HEK293T (cell line): ENCODE measurements at regions not wholly inside any gene's neighbourhood (a gene's known extent, or its start where the extent isn't known, plus 50 kb on each side); places are given as distances from the start of the nearest gene placed in this dataset.

Experiments used
- CTCF ChIA-PET: fragments of 350-600 bp; formaldehyde crosslinking; extraction: SDS; loops from one replicate; lab custom pipeline; 2021; ENCODE audit warnings: antibody characterized with exemption, inconsistent platforms; lab: Yijun Ruan, JAX
- POLR2A ChIA-PET: fragments of 350-600 bp; formaldehyde crosslinking; extraction: SDS; loops from one replicate; lab custom pipeline; 2020; ENCODE audit warnings: antibody characterized with exemption, inconsistent platforms; lab: Yijun Ruan, JAX
- DNase-seq: peaks from one replicate; pipeline ENCODE4 v3.0.0; 2012; ENCODE audit warnings: mixed read lengths; ENCODE audit errors: extremely low spot score
- ARNT ChIP-seq: fragments of 450-650 bp; IDR thresholded peaks from 2 replicates; pipeline ENCODE4 v1.6.1; 2017; ENCODE audit warnings: mild to moderate bottlenecking
- BHLHE40 ChIP-seq: fragments of 450-650 bp; IDR thresholded peaks from 2 replicates; pipeline ENCODE4 v1.6.1; 2016; ENCODE audit warnings: mild to moderate bottlenecking, moderate library complexity, borderline replicate concordance
- CTBP1 ChIP-seq: fragments of 450-650 bp; IDR thresholded peaks from 2 replicates; pipeline ENCODE4 v1.6.1; 2016; ENCODE audit warnings: borderline replicate concordance
- ELF4 ChIP-seq: fragments of 450-650 bp; IDR thresholded peaks from 2 replicates; pipeline ENCODE4 v1.6.1; 2017; ENCODE audit warnings: antibody characterized with exemption
- FOXA1 ChIP-seq: fragments of 450-650 bp; IDR thresholded peaks from 2 replicates; pipeline ENCODE4 v1.6.1; 2016; ENCODE audit warnings: mild to moderate bottlenecking
- FOXK2 ChIP-seq: fragments of 450-650 bp; IDR thresholded peaks from 2 replicates; pipeline ENCODE4 v1.6.1; 2016; ENCODE audit warnings: mild to moderate bottlenecking
- FOXM1 ChIP-seq: fragments of 450-650 bp; IDR thresholded peaks from 2 replicates; pipeline ENCODE4 v1.6.1; 2017; ENCODE audit warnings: mild to moderate bottlenecking, borderline replicate concordance
- HDGF ChIP-seq: fragments of 450-650 bp; IDR thresholded peaks from 2 replicates; pipeline ENCODE4 v1.6.1; 2017; ENCODE audit warnings: antibody characterized with exemption, borderline replicate concordance
- L3MBTL2 ChIP-seq: fragments of 450-650 bp; conservative IDR thresholded peaks from 2 replicates; pipeline ENCODE4 v1.6.1; 2016; ENCODE audit warnings: mild to moderate bottlenecking
- LEF1 ChIP-seq: fragments of 450-650 bp; IDR thresholded peaks from 2 replicates; pipeline ENCODE4 v1.6.1; 2017; ENCODE audit warnings: mild to moderate bottlenecking, borderline replicate concordance
- NFRKB ChIP-seq: fragments of 450-650 bp; IDR thresholded peaks from 2 replicates; pipeline ENCODE4 v1.6.1; 2016; ENCODE audit warnings: mild to moderate bottlenecking, moderate library complexity
- SP1 ChIP-seq: fragments of 450-650 bp; IDR thresholded peaks from 2 replicates; pipeline ENCODE4 v1.6.1; 2017
- SUZ12 ChIP-seq: fragments of 450-650 bp; IDR thresholded peaks from 2 replicates; pipeline ENCODE4 v1.6.1; 2016; ENCODE audit warnings: mild to moderate bottlenecking
- TARDBP ChIP-seq: fragments of 450-650 bp; IDR thresholded peaks from 2 replicates; pipeline ENCODE4 v1.6.1; 2016
- ZNF384 ChIP-seq: fragments of 450-650 bp; IDR thresholded peaks from 2 replicates; pipeline ENCODE4 v1.6.1; 2016
- TF ChIP-seq, protein P1 (sequence below): fragments of 450-650 bp; IDR thresholded peaks from 2 replicates; pipeline ENCODE4 v1.6.1; 2016

- ChIA-PET CTCF (no interaction called here), POLR2A (no interaction called here)
- TF ChIP-seq FOXA1, result no peak
- TF ChIP-seq SUZ12, result no peak
- TF ChIP-seq L3MBTL2, result no peak
- TF ChIP-seq, protein P1, sequence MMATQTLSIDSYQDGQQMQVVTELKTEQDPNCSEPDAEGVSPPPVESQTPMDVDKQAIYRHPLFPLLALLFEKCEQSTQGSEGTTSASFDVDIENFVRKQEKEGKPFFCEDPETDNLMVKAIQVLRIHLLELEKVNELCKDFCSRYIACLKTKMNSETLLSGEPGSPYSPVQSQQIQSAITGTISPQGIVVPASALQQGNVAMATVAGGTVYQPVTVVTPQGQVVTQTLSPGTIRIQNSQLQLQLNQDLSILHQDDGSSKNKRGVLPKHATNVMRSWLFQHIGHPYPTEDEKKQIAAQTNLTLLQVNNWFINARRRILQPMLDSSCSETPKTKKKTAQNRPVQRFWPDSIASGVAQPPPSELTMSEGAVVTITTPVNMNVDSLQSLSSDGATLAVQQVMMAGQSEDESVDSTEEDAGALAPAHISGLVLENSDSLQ, result no peak
- no peak for TF ChIP-seq NFRKB
- TF ChIP-seq CTBP1, result no peak
- TF ChIP-seq SP1, result no peak
- TF ChIP-seq FOXM1, result no peak
- no peak for DNase-seq
Measured at GRCh38 chr4:1463088-1463926, 57.1 kb upstream of the NKX1-1 start.

- POLR2A ChIA-PET, result no interaction called here
- no peak for DNase-seq
- CTCF ChIA-PET, result no interaction called here
- TF ChIP-seq NFRKB (no peak), ARNT (no peak), SUZ12 (no peak), ZNF384 (no peak), HDGF (no peak), ELF4 (no peak), CTBP1 (no peak), FOXM1 (no peak), SP1 (no peak), L3MBTL2 (no peak), LEF1 (no peak), TARDBP (no peak), FOXA1 (no peak)
- TF ChIP-seq, protein P1, result no peak
Measured at GRCh38 chr4:1462768-1463075, 56.5 kb upstream of the NKX1-1 start.

GRCh38 chr4:1462009-1462767 lies 55.9 kb upstream of the NKX1-1 start:
- TF ChIP-seq LEF1 (no peak), L3MBTL2 (no peak), FOXK2 (no peak), BHLHE40 (no peak), SUZ12 (no peak), SP1 (no peak), TARDBP (no peak), HDGF (no peak), FOXM1 (no peak)
- no peak for DNase-seq
- ChIA-PET CTCF (no interaction called here), POLR2A (interaction anchor here (0.5 kb wide), 1 partner anchor 418 kb away, joined by 3 read pairs; no protein-coding TSS in a partner anchor)

DNA sequence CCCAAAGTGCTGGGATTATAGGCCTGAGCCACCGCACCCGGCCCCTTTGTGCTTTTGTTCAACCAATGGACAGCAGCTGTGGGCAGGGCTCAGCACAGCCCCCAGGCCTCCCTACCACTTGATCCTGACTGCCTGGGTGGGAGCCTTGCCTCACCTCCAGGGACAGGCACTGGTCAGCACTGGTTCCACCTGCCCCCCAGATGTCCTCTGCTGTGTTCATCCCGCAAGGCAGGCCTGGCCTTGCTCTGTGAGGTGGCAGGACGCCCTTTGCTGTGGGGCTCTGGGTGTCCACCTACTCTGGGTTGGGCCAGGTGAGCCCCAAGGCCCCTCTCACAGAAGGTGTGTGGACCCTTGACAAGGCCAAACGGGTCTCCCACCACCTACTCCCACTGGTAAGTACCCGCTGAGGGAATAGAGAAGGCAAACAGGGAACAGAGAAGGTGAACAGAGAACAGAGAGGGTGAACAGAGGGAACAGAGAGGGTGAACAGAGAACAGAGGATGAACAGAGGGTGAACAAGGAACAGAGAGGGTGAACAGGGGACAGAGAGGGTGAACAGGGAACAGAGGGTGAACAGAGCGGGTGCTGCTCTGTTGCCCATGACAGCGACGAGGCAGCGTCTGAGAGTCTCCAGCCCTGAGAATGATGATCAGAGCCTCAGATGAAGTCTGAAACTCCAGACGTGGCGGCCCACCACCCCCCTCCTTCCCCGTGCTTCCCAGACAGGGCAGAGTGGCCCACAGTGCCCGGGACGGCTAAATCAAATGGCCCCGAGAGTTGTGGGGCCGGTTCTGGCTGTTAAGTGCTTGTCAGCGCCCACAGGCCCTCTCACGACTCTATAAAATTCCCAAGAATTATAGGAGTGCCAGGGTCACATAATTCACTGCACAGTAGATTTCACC lies 55.0 kb upstream of the NKX1-1 start:
- no peak for DNase-seq
- TF ChIP-seq NFRKB (no peak), SP1 (no peak), ARNT (no peak), LEF1 (no peak), BHLHE40 (no peak), SUZ12 (no peak), ELF4 (no peak), TARDBP (no peak), FOXA1 (no peak), L3MBTL2 (no peak), HDGF (no peak), CTBP1 (no peak), FOXM1 (no peak), FOXK2 (no peak), ZNF384 (no peak)
- TF ChIP-seq, protein P1, result no peak
- POLR2A ChIA-PET, result no interaction called here
- CTCF ChIA-PET, result no interaction called here
